Caco-2 (cell line): ENCODE measurements at regions not wholly inside any gene's neighbourhood (a gene's known extent, or its start where the extent isn't known, plus 50 kb on each side); places are given as distances from the start of the nearest gene placed in this dataset.

Experiments
- BruUV-seq: library from RNA; stranded (reverse); fragments of 400-500 nt; replicated peaks from 2 replicates; lab custom pipeline; 2021; lab: Mats Ljungman, UMichigan
- CTCF ChIA-PET: fragments of 300-600 bp; sonication (Branson Sonifier 250); formaldehyde crosslinking; loops from one replicate; lab custom pipeline; 2022; ENCODE audit warnings: antibody characterized with exemption; lab: Charles Lee
- POLR2A ChIA-PET: fragments of 300-600 bp; sonication (Branson Sonifier 250); formaldehyde crosslinking; loops from one replicate; lab custom pipeline; 2022; ENCODE audit warnings: antibody characterized with exemption; lab: Charles Lee
- DNase-seq, 2 experiments: peaks; one replicate each; pipeline versions ENCODE4 v3.0.0 to v3.0.0-alpha.2; 2020 to 2022
- H3K27me3 ChIP-seq: replicated peaks from 2 replicates; pipeline ENCODE4 v1.6.0; 2011; ENCODE audit warnings: low read length; ENCODE audit not compliant: control insufficient read depth, insufficient read depth
- H3K36me3 ChIP-seq: 2 replicates; pipeline ENCODE4 v1.5.1; 2011; ENCODE audit warnings: low read length; ENCODE audit not compliant: control insufficient read depth, insufficient read depth
- H3K4me1 ChIP-seq: fragments of 250-450 bp; sonication (Bioruptor Pico); 2 replicates; pipeline ENCODE4 v1.5.1; 2020; ENCODE audit warnings: mild to moderate bottlenecking
- H3K4me3 ChIP-seq: 2 replicates; pipeline ENCODE4 v1.5.1; 2011; ENCODE audit warnings: low read depth, mild to moderate bottlenecking, control low read depth, low read length
- H3K9me3 ChIP-seq: fragments of 250-450 bp; sonication (Bioruptor Pico); 2 replicates; pipeline ENCODE4 v1.5.1; 2020; ENCODE audit warnings: mild to moderate bottlenecking, moderate library complexity
- H3K27ac Mint-ChIP-seq: one replicate; pipeline ENCODE4 v1.8.0; 2022; ENCODE audit warnings: mixed read lengths; ENCODE audit not compliant: unreplicated experiment
- H3K27me3 Mint-ChIP-seq: one replicate; pipeline ENCODE4 v1.8.0; 2022; ENCODE audit warnings: mixed read lengths; ENCODE audit not compliant: insufficient read depth, unreplicated experiment
- H3K36me3 Mint-ChIP-seq: one replicate; pipeline ENCODE4 v1.8.0; 2022; ENCODE audit warnings: mild to moderate bottlenecking, mixed read lengths; ENCODE audit not compliant: insufficient read depth, unreplicated experiment
- H3K4me1 Mint-ChIP-seq: one replicate; pipeline ENCODE4 v1.8.0; 2022; ENCODE audit warnings: low read depth, mixed read lengths; ENCODE audit not compliant: unreplicated experiment
- H3K4me3 Mint-ChIP-seq: one replicate; pipeline ENCODE4 v1.8.0; 2022; ENCODE audit warnings: mild to moderate bottlenecking, moderate library complexity, mixed read lengths; ENCODE audit not compliant: unreplicated experiment
- H3K9me3 Mint-ChIP-seq: one replicate; pipeline ENCODE4 v1.8.0; 2022; ENCODE audit warnings: mixed read lengths; ENCODE audit not compliant: unreplicated experiment
- CTCF ChIP-seq, 2 experiments: fragments of 200-600 bp in 1 of 2; IDR thresholded peaks; 1 replicate in 1 of 2; 2 replicates in 1 of 2; pipeline versions ENCODE4 v1.5.1 to v1.8.0; 2011 to 2022; ENCODE audit warnings: antibody characterized with exemption in 1 of 2, control low read depth in 1 of 2, inconsistent platforms in 1 of 2, low read depth in 1 of 2, low read length in 1 of 2, mild to moderate bottlenecking in 1 of 2, moderate library complexity in 1 of 2; ENCODE audit not compliant: insufficient read depth in 1 of 2, severe bottlenecking in 1 of 2, unreplicated experiment in 1 of 2
- intact Hi-C: fragments of 100-400 bp; cut with micrococcal nuclease; formaldehyde crosslinking; loops from one replicate; pipeline ENCODE4 v1.10.0; 2022; ENCODE audit not compliant: unreplicated experiment

GRCh38 chr10:35885076-35885475 lies 243.0 kb upstream of the FZD8 start:
- CTCF ChIA-PET: no interaction called here
- peaks cover 4% of the 10 kb centered on the region for H3K36me3 Mint-ChIP-seq
- POLR2A ChIA-PET: no interaction called here
- Histone ChIP-seq H3K4me3 (no peak overlapping the region), H3K27me3 (0 out of 2 replicates have a peak, but pooled peaks cover 4% of the 10 kb centered on the region), H3K9me3 (no peaks in the 10 kb centered on the region), H3K36me3 (no peaks in the 10 kb centered on the region), H3K4me1 (peaks cover 4% of the 10 kb centered on the region; the same call in 1 of the 2 replicates)
- TF ChIP-seq CTCF (IDR thresholded peaks at IDR 0.05; ENCODE audit: insufficient read depth in 1 of 2, low read depth in 1 of 2, low read length in 1 of 2, severe bottlenecking in 1 of 2, unreplicated experiment in 1 of 2): no peak
- no peak for DNase-seq
- peaks cover 29% of the 10 kb centered on the region for H3K27me3 Mint-ChIP-seq
- BruUV-seq: no TSS peak
- intact Hi-C loops: no loop called here
- H3K4me3 Mint-ChIP-seq: peak overlapping the region; percentile 12
- peaks cover 7% of the 10 kb centered on the region for H3K4me1 Mint-ChIP-seq
- no peaks in the 10 kb centered on the region for H3K9me3 Mint-ChIP-seq
- no peak overlapping the region for H3K27ac Mint-ChIP-seq

- Mint-ChIP-seq H3K27me3 (peaks cover 29% of the 10 kb centered on the region), H3K27ac (no peak overlapping the region), H3K4me1 (peaks cover 7% of the 10 kb centered on the region), H3K4me3 (peak overlapping the region; percentile 12), H3K9me3 (no peaks in the 10 kb centered on the region), H3K36me3 (peaks cover 4% of the 10 kb centered on the region)
- no peaks in the 10 kb centered on the region for H3K9me3 ChIP-seq
- POLR2A ChIA-PET: no interaction called here
- no TSS peak for BruUV-seq
- peak; percentile 32 to 47 for DNase-seq
- CTCF ChIA-PET: no interaction called here
- H3K4me3 ChIP-seq: no peak overlapping the region
- no peaks in the 10 kb centered on the region for H3K36me3 ChIP-seq
- no peak for TF ChIP-seq CTCF (IDR thresholded peaks at IDR 0.05; ENCODE audit: insufficient read depth in 1 of 2, low read depth in 1 of 2, low read length in 1 of 2, severe bottlenecking in 1 of 2, unreplicated experiment in 1 of 2)
- H3K4me1 ChIP-seq: peaks cover 4% of the 10 kb centered on the region; the same call in 1 of the 2 replicates
- intact Hi-C loops: no loop called here
- 0 out of 2 replicates have a peak, but pooled peaks cover 4% of the 10 kb centered on the region for H3K27me3 ChIP-seq
Measured at GRCh38 chr10:35884657-35885071, 242.6 kb upstream of the FZD8 start.

GRCh38 chr10:35882422-35883150 lies 240.5 kb upstream of the FZD8 start:
- Histone ChIP-seq H3K36me3 (no peaks in the 10 kb centered on the region), H3K4me1 (peaks cover 4% of the 10 kb centered on the region; the same call in 1 of the 2 replicates), H3K27me3 (0 out of 2 replicates have a peak, but pooled peaks cover 4% of the 10 kb centered on the region), H3K9me3 (no peaks in the 10 kb centered on the region), H3K4me3 (no peak overlapping the region)
- no peak for DNase-seq
- peak in 1 of 2 experiments; percentile 28 for TF ChIP-seq CTCF (IDR thresholded peaks at IDR 0.05; ENCODE audit: insufficient read depth in 1 of 2, low read depth in 1 of 2, low read length in 1 of 2, severe bottlenecking in 1 of 2, unreplicated experiment in 1 of 2)
- ChIA-PET POLR2A (no interaction called here), CTCF (no interaction called here)
- no peaks in the 10 kb centered on the region for H3K9me3 Mint-ChIP-seq
- H3K27me3 Mint-ChIP-seq: peaks cover 27% of the 10 kb centered on the region
- intact Hi-C loops: no loop called here
- peaks cover 7% of the 10 kb centered on the region for H3K4me1 Mint-ChIP-seq
- no peak overlapping the region for H3K4me3 Mint-ChIP-seq
- BruUV-seq: no TSS peak
- no peak overlapping the region for H3K27ac Mint-ChIP-seq
- H3K36me3 Mint-ChIP-seq: peaks cover 4% of the 10 kb centered on the region
